Eye (tissue), 1 donor: ENCODE measurements at regions not wholly inside any gene's neighbourhood (a gene's known extent, or its start where the extent isn't known, plus 50 kb on each side); places are given as distances from the start of the nearest gene placed in this dataset.
"Not testable (repeated sequence)": the region's sequence is repeated elsewhere in the genome, so short reads cannot be mapped to it uniquely, and the experiment has no call there.

Experiments used
- DNase-seq: peaks from one replicate; pipeline ENCODE4 v3.0.0-alpha.2; 2015

- no peak for DNase-seq
Measured at GRCh38 chr3:5035113-5035512, 55.9 kb downstream of the BHLHE40 start.

- DNase-seq: no peak
Measured at GRCh38 chr3:5035692-5036391, 56.6 kb downstream of the BHLHE40 start.

- DNase-seq: no peak
Measured at GRCh38 chr3:5036392-5036766, 57.1 kb downstream of the BHLHE40 start.

DNA sequence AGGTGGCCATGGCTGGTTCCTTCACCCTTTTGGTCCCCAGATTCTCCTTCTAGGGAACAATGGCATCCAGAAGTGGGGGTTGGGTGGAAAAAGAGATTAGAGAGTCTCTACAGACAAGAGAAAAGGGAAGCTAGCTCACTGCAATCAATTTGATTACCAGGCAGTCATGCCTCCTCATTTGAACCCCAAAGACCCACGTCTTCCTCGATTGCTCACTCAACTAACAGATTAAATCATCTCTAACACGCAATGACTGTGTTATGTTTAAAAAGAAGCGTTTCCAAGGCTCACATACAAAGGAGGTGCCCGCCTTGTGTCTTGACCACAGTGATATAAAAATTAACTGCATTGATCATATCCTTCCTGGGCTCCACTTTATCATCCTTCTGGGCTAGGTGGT, 57.6 kb downstream of the BHLHE40 start:
- DNase-seq: no peak

DNA sequence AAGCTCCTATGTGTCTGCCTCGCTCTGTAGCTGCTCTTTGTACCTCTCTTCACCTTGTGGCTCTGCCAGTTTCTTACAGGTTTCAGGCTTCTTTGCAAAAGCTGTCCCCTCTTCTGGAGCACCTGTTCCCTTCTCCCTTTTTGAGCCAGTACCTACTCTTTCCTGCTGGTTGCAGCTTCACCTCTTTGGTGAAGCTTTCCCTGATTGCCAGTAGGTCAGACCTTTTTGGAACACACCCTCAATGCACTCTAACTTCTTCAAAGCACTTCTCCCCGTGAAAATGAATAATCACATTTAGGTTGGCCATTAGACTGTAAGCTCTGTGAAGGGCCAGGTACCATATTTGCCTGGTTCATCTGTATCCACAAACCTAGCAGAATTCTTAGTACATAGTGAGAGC, 60.3 kb downstream of the BHLHE40 start:
- no peak for DNase-seq

- no peak for DNase-seq
Measured at GRCh38 chr3:5041315-5041714, 62.1 kb downstream of the BHLHE40 start.

GRCh38 chr3:5045961-5046360, 66.7 kb downstream of the BHLHE40 start:
- no peak for DNase-seq

- DNase-seq: no peak
Measured at GRCh38 chr3:5047764-5048419, 68.7 kb downstream of the BHLHE40 start.

- no peak for DNase-seq
Measured at GRCh38 chr3:5051772-5052171, 70.3 kb upstream of the ARL8B start.

GRCh38 chr3:5052247-5052646, 69.8 kb upstream of the ARL8B start:
- no peak for DNase-seq

DNA sequence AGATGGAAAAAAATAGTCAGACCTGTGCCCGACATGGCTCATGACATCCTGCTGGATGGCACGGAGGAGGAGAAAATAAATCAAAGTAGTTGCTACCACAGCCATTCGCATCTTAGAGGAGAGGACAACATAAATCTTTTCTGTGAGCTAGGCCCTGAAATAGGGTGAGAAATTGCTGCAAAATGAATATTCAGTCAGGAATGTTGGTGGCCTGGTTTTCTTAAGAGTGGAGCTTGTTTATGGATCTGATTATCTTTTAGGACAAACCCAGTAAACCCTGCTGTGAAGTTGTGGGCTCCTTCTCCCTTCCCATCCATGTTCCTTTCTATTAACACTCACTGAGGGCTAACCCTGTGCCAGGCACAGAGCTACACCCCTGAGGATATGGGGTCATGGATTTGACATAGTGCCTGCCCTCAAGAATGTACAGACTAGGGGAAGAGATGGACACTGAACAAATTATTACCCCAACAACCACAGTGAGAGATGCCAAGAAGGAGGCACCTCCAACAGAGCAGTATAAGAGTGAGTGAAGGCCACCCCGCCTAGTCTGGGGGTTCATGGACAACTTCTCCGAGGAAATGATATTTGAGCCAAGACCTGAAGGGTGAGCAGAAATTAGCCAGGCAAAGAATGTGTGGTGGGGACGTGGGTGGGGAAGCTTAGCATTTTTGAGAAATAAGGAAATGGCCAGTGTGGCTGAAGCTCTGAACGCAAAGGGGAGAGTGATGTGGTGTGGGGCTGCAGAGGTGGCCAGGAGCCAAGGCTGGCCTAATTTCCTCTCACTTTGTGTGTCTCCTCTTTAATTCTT, 68.9 kb upstream of the ARL8B start:
- DNase-seq: no peak

- no peak for DNase-seq
Measured at GRCh38 chr3:5054098-5054497, 68.0 kb upstream of the ARL8B start.

DNA sequence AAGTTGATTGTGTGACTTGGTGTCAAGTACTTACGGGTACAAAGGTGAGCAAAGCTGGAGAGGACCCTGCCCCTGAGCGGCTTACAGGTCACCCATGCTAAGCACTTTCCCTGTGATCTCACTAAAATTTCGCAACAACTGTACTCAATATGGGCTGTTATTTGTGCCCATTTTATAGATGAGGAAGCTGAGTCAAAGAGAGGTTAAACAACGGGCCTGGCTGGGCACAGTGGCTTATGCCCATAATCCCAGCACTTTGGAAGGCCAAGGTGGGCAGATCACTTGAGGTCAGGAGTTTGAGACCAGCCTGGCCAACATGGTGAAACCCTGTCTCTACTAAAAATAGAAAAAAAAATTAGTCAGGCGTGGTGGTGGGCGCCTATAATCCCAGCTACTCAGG, 67.5 kb upstream of the ARL8B start:
- not testable (repeated sequence) for DNase-seq

DNA sequence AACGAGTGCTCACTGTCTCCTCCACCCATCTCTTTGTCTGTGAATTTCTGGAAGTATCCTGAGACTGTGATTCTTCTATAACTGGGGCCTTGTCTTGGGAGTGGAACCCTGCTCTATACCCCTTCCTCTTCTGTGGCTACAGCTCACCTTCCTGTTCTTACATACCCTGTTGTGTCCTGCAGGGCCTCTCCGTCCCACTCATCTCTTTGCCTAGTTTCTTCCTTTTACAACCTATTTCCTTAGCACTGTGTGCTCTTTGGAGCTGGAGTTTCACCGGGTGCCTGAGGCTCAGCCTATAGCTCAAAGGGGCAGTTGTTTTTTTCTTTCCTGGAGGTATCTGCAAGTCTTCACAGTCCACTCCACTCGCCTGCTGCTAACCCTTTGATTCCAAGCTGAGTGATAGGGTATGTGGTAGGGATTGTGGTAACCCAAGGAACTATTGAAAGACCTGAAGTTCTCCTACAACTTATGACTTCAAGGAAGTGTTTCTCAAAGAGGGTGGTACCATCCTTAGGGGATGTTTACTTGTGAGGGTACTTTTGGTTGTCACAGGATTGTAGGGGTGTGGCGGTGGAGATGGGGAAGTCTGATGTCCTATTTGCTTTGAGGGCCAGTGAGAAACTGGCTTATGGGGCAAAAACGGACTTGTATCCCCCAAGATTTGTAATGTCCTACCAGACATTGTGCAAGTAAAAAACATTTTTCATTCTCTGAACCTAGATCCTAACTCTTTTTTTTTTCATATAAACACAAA, 66.6 kb upstream of the ARL8B start:
- DNase-seq: no peak

GRCh38 chr3:5056111-5056391, 66.0 kb upstream of the ARL8B start:
- no peak for DNase-seq

- DNase-seq: no peak
Measured at GRCh38 chr3:5057272-5057671, 64.8 kb upstream of the ARL8B start.

DNA sequence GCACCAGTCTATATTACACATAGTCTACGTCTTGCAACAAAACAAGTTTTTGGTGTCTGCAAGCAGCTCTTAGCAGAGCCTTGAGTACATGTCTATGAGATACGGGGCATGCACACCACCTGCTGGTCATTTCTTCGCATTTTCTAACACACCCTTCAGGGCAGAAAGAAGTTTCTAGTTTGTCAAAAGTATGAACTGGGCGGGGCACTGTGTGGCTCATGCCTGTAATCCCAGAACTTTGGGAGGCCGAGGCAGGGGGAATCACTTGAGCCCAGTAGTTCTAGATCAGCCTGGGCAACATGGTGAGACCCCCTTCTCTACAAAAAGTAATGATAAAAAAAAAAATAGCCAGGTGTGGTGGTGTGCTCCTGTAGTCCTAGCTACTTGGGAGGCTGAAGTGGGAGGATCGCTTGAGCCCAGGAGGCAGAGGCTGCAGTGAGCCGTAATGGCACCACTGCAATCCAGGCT, 64.2 kb upstream of the ARL8B start:
- peak; percentile 86 for DNase-seq

- peak; percentile 78 for DNase-seq
Measured at GRCh38 chr3:5058471-5058951, 63.6 kb upstream of the ARL8B start.

- no peak for DNase-seq
Measured at GRCh38 chr3:5059782-5060181, 62.3 kb upstream of the ARL8B start.

GRCh38 chr3:5061218-5061569, 60.9 kb upstream of the ARL8B start:
- no peak for DNase-seq

DNA sequence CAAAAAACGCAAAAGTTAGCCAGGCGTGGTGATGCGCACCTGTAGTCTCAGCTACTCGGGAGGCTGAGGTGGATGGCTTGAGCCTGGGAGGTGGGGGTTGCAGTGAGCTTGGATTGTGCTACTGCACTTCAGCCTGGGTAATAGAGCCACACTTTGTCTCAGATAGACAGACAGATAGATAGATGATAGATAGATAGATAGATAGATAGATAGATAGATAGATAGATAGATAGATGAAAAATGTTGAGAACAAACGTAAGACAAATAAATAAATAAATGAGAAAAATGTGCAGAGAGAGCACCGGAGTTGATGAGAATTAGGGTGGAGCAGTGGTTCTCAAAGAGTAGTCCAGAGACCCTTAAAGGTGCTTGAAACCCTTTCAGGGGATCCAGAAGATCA, 58.4 kb upstream of the ARL8B start:
- DNase-seq: no peak

GRCh38 chr3:5068531-5069050, 53.5 kb upstream of the ARL8B start:
- DNase-seq: peak; percentile 82

DNA sequence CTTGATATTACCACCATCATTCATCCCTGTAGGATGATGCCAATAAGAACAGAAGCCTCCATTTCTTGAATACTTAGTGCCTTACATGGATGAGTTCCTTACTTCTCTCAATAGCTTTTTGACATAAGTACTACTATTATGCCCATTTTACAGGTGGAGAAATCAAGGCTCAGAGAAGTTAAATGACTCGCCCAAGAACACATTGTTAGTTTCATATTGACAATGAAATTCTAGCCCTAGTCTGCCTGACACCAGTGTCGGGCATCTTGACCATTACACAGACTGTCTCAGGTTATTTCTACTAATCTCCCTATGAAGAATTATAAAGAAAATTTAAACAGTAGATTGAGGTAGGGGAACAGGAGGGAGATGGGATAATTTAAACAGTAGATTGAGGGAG, 52.5 kb upstream of the ARL8B start:
- no peak for DNase-seq
